Progenitor cell of endocrine pancreas (in vitro differentiated cells): ENCODE measurements at regions not wholly inside any gene's neighbourhood (a gene's known extent, or its start where the extent isn't known, plus 50 kb on each side); places are given as distances from the start of the nearest gene placed in this dataset.

Source experiments
- DNase-seq: peaks from one replicate; pipeline ENCODE4 v3.0.0; 2021; ENCODE audit warnings: low spot score; ENCODE audit not compliant: unreplicated experiment
- H3K27ac Mint-ChIP-seq: 2 replicates; pipeline ENCODE4 v1.8.0; 2021; ENCODE audit warnings: mild to moderate bottlenecking, moderate library complexity, mixed read lengths
- H3K27me3 Mint-ChIP-seq: 2 replicates; pipeline ENCODE4 v1.8.0; 2021; ENCODE audit warnings: mixed read lengths
- H3K36me3 Mint-ChIP-seq: 2 replicates; pipeline ENCODE4 v1.8.0; 2022; ENCODE audit warnings: mixed read lengths; ENCODE audit not compliant: insufficient read depth
- H3K4me1 Mint-ChIP-seq: 2 replicates; pipeline ENCODE4 v1.8.0; 2021; ENCODE audit warnings: low read depth, mixed read lengths
- H3K4me3 Mint-ChIP-seq: 2 replicates; pipeline ENCODE4 v1.8.0; 2021; ENCODE audit warnings: low read depth, mild to moderate bottlenecking, moderate library complexity, mixed read lengths
- H3K9me3 Mint-ChIP-seq: 2 replicates; pipeline ENCODE4 v1.8.0; 2021; ENCODE audit warnings: low read depth, mixed read lengths
- CTCF ChIP-seq: fragments of 200-600 bp; sonication (generic); IDR thresholded peaks from one replicate; pipeline ENCODE4 v1.5.0; 2021; ENCODE audit warnings: antibody characterized with exemption, mild to moderate bottlenecking; ENCODE audit not compliant: unreplicated experiment

- no peaks in the 10 kb centered on the region for H3K36me3 Mint-ChIP-seq
- H3K27ac Mint-ChIP-seq = no peak overlapping the region
- no peak for TF ChIP-seq CTCF
- no peaks in the 10 kb centered on the region for H3K9me3 Mint-ChIP-seq
- no peak overlapping the region for H3K4me3 Mint-ChIP-seq
- no peaks in the 10 kb centered on the region for H3K27me3 Mint-ChIP-seq
- H3K4me1 Mint-ChIP-seq = no peaks in the 10 kb centered on the region
- DNase-seq = no peak
Observed at GRCh38 chr9:28909526-28909925, 1336.2 kb upstream of the C9orf72 start.

- no peak for TF ChIP-seq CTCF
- no peak overlapping the region for H3K4me3 Mint-ChIP-seq
- H3K9me3 Mint-ChIP-seq = peaks cover 5% of the 10 kb centered on the region
- H3K4me1 Mint-ChIP-seq = peaks cover 14% of the 10 kb centered on the region
- no peaks in the 10 kb centered on the region for H3K27me3 Mint-ChIP-seq
- no peak for DNase-seq
- no peak overlapping the region for H3K27ac Mint-ChIP-seq
- H3K36me3 Mint-ChIP-seq = no peaks in the 10 kb centered on the region
Observed at GRCh38 chr9:28912621-28913020, 1339.3 kb upstream of the C9orf72 start.

- Mint-ChIP-seq H3K4me1 (peaks cover 14% of the 10 kb centered on the region), H3K4me3 (no peak overlapping the region), H3K36me3 (peaks cover 1% of the 10 kb centered on the region), H3K27me3 (no peaks in the 10 kb centered on the region), H3K27ac (no peak overlapping the region), H3K9me3 (peaks cover 5% of the 10 kb centered on the region)
- DNase-seq = no peak
- TF ChIP-seq CTCF = no peak
Observed at GRCh38 chr9:28915202-28915930, 1342.1 kb upstream of the C9orf72 start.

GRCh38 chr9:28916348-28916747 lies 1343.1 kb upstream of the C9orf72 start:
- Mint-ChIP-seq H3K4me1 (peaks cover 14% of the 10 kb centered on the region), H3K36me3 (peaks cover 1% of the 10 kb centered on the region), H3K27me3 (no peaks in the 10 kb centered on the region), H3K9me3 (peaks cover 5% of the 10 kb centered on the region), H3K4me3 (no peak overlapping the region), H3K27ac (no peak overlapping the region)
- no peak for DNase-seq
- TF ChIP-seq CTCF = no peak

- H3K27ac Mint-ChIP-seq = no peak overlapping the region
- TF ChIP-seq CTCF = no peak
Observed at GRCh38 chr9:28921857-28922500, 1348.7 kb upstream of the C9orf72 start.

More at GRCh38 chr9:28921857-28922500, 1348.7 kb upstream of the C9orf72 start:
- Mint-ChIP-seq H3K4me1 (no peaks in the 10 kb centered on the region), H3K36me3 (peaks cover 1% of the 10 kb centered on the region), H3K9me3 (no peaks in the 10 kb centered on the region), H3K27me3 (no peaks in the 10 kb centered on the region), H3K4me3 (no peak overlapping the region)
- DNase-seq = no peak
